SK-N-SH (cell line): ENCODE measurements at regions not wholly inside any gene's neighbourhood (a gene's known extent, or its start where the extent isn't known, plus 50 kb on each side); places are given as distances from the start of the nearest gene placed in this dataset.

ENCODE experiments used
- EP300 ChIP-seq, 2 experiments: IDR thresholded peaks; 2 replicates each; pipeline versions ENCODE4 v1.4.0 to v1.6.1; 2012; ENCODE audit warnings: borderline replicate concordance in 1 of 2, low read depth in 1 of 2, low read length in 1 of 2
- EZH2phosphoT487 ChIP-seq: fragments of 200-600 bp; sonication (generic); IDR thresholded peaks from 2 replicates; pipeline ENCODE4 v1.6.1; 2017; ENCODE audit warnings: low read depth, mixed run types, mild to moderate bottlenecking, antibody characterized with exemption, moderate library complexity, borderline replicate concordance
- GABPA ChIP-seq: IDR thresholded peaks from 2 replicates; pipeline ENCODE4 v1.4.0; 2012; ENCODE audit warnings: low read depth, mild to moderate bottlenecking
- MXI1 ChIP-seq: IDR thresholded peaks from 2 replicates; pipeline ENCODE4 v1.6.1; 2012; ENCODE audit warnings: mild to moderate bottlenecking, low read depth, low read length, improper control_type of control experiment
- POLR2AphosphoS5 ChIP-seq: IDR thresholded peaks from 2 replicates; pipeline ENCODE4 v1.6.1; 2012; ENCODE audit warnings: low read depth, low read length
- SIN3A ChIP-seq: IDR thresholded peaks from 2 replicates; pipeline ENCODE4 v1.6.1; 2012; ENCODE audit warnings: low read depth, mild to moderate bottlenecking, low read length, moderate library complexity, borderline replicate concordance
- SMC3 ChIP-seq: IDR thresholded peaks from 2 replicates; pipeline ENCODE4 v1.6.1; 2012; ENCODE audit warnings: low read depth, low read length, improper control_type of control experiment
- YY1 ChIP-seq: IDR thresholded peaks from 2 replicates; pipeline ENCODE4 v1.4.0; 2012; ENCODE audit warnings: low read depth, mild to moderate bottlenecking
- TF ChIP-seq, protein P1 (sequence below): fragments of 200-600 bp; sonication (generic); IDR thresholded peaks from 2 replicates; pipeline ENCODE4 v1.6.1; 2017; ENCODE audit warnings: antibody characterized with exemption, mild to moderate bottlenecking, moderate library complexity
- TF ChIP-seq, protein P2 (sequence below): IDR thresholded peaks from 2 replicates; pipeline ENCODE4 v1.4.0; 2012; ENCODE audit warnings: low read depth
- TF ChIP-seq, protein P3 (sequence below): IDR thresholded peaks from 2 replicates; pipeline ENCODE4 v1.6.1; 2012; ENCODE audit warnings: mild to moderate bottlenecking, low read depth, low read length, moderate library complexity

DNA sequence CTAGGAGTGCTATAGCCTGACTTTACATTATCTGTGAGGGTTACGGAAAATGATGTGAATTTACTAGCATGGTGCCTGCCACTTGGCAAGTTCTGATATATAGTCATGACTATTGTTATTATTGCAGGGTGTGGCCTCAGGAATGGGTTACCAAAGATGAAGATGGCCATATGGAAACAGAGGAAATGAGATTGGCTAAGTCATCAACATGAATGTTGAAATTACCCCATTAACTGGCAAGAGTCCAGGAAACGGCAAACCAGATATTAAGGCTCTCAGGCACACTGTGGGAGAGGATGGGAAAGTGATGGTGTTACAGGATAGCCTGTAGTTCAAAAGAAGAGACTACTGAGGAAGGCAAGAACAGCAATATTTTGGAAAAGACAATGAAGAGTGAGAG lies 183.3 kb downstream of the KCNRG start:
- no peak for TF ChIP-seq POLR2AphosphoS5
- TF ChIP-seq, protein P1, sequence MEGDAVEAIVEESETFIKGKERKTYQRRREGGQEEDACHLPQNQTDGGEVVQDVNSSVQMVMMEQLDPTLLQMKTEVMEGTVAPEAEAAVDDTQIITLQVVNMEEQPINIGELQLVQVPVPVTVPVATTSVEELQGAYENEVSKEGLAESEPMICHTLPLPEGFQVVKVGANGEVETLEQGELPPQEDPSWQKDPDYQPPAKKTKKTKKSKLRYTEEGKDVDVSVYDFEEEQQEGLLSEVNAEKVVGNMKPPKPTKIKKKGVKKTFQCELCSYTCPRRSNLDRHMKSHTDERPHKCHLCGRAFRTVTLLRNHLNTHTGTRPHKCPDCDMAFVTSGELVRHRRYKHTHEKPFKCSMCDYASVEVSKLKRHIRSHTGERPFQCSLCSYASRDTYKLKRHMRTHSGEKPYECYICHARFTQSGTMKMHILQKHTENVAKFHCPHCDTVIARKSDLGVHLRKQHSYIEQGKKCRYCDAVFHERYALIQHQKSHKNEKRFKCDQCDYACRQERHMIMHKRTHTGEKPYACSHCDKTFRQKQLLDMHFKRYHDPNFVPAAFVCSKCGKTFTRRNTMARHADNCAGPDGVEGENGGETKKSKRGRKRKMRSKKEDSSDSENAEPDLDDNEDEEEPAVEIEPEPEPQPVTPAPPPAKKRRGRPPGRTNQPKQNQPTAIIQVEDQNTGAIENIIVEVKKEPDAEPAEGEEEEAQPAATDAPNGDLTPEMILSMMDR = no peak
- TF ChIP-seq, protein P2, sequence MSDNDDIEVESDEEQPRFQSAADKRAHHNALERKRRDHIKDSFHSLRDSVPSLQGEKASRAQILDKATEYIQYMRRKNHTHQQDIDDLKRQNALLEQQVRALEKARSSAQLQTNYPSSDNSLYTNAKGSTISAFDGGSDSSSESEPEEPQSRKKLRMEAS = no peak
- no peak for TF ChIP-seq EZH2phosphoT487
- TF ChIP-seq EP300 (IDR thresholded peaks at IDR 0.05; ENCODE audit: borderline replicate concordance in 1 of 2, low read depth in 1 of 2, low read length in 1 of 2) = no peak
- no peak for TF ChIP-seq YY1
- TF ChIP-seq, protein P3, sequence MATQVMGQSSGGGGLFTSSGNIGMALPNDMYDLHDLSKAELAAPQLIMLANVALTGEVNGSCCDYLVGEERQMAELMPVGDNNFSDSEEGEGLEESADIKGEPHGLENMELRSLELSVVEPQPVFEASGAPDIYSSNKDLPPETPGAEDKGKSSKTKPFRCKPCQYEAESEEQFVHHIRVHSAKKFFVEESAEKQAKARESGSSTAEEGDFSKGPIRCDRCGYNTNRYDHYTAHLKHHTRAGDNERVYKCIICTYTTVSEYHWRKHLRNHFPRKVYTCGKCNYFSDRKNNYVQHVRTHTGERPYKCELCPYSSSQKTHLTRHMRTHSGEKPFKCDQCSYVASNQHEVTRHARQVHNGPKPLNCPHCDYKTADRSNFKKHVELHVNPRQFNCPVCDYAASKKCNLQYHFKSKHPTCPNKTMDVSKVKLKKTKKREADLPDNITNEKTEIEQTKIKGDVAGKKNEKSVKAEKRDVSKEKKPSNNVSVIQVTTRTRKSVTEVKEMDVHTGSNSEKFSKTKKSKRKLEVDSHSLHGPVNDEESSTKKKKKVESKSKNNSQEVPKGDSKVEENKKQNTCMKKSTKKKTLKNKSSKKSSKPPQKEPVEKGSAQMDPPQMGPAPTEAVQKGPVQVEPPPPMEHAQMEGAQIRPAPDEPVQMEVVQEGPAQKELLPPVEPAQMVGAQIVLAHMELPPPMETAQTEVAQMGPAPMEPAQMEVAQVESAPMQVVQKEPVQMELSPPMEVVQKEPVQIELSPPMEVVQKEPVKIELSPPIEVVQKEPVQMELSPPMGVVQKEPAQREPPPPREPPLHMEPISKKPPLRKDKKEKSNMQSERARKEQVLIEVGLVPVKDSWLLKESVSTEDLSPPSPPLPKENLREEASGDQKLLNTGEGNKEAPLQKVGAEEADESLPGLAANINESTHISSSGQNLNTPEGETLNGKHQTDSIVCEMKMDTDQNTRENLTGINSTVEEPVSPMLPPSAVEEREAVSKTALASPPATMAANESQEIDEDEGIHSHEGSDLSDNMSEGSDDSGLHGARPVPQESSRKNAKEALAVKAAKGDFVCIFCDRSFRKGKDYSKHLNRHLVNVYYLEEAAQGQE = no peak
- TF ChIP-seq MXI1 = no peak
- no peak for TF ChIP-seq GABPA
- TF ChIP-seq SMC3 = no peak
- no peak for TF ChIP-seq SIN3A
